ENCODE measurements at regions not wholly inside any gene's neighbourhood (a gene's known extent, or its start where the extent isn't known, plus 50 kb on each side); places are given as distances from the start of the nearest gene placed in this dataset.
"Not testable (repeated sequence)": the region's sequence is repeated elsewhere in the genome, so short reads cannot be mapped to it uniquely, and the experiment has no call there.

DNA sequence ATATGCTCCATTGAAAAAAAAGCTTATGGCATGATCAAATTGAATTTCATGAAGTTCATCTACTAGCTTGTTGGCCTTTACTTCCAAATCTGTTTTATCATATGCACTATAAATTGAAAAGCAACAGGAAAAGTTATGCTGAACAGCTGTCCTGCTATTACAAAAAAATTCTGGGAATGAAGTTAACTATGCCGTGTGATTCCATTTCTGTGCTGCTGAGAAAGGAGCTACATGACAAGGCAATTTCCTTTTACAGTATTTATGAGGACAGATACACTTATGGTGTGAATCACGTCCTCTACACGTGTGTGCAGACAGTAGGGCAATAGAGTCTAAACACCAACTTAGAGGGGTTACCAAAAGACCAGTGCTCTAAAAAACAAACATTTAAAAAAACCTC is 426.5 kb upstream of the AKR1E2 start:
- H3K27ac ChIP-seq, result no peak overlapping the region
- no peaks in the 10 kb centered on the region for H4K20me1 ChIP-seq
- H3K4me2 ChIP-seq, result no peak overlapping the region
- H3K36me3 ChIP-seq, result no peaks in the 10 kb centered on the region
- TF ChIP-seq Cebpa-rat (IDR thresholded peaks at IDR 0.05), result no peak
- H3K9me3 ChIP-seq, result no peaks in the 10 kb centered on the region
- H3K27me3 ChIP-seq, result no peaks in the 10 kb centered on the region
- no peak overlapping the region for H3K9ac ChIP-seq
- no peaks in the 10 kb centered on the region for H3K4me1 ChIP-seq
- no peak overlapping the region for H3K4me3 ChIP-seq

DNA sequence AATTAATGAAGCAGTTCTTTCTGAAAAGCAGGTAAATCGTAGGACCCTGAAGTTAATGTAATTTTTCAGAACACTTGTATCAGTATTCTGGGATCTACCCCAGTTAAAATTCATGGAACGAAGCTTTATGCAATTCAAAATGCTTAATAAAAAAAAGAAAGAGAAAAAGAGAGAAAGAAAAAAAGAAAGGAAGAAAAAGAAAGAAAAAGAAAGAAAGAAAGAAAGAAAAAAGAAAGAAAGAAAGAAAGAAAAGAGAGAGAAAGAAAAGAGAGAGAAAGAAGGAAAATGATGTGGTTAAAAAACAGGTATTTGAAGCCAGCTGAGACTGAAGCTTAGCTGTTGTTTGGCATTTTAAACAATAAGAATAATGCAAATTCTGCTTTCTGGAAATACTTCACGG is 427.4 kb upstream of the AKR1E2 start:
- no peaks in the 10 kb centered on the region for H3K27me3 ChIP-seq
- H3K36me3 ChIP-seq, result no peaks in the 10 kb centered on the region
- no peaks in the 10 kb centered on the region for H3K9me3 ChIP-seq
- no peak overlapping the region for H3K9ac ChIP-seq
- no peak for TF ChIP-seq Cebpa-rat (IDR thresholded peaks at IDR 0.05)
- H4K20me1 ChIP-seq, result no peaks in the 10 kb centered on the region
- H3K4me1 ChIP-seq, result no peaks in the 10 kb centered on the region
- no peak overlapping the region for H3K27ac ChIP-seq
- H3K4me3 ChIP-seq, result no peak overlapping the region
- no peak overlapping the region for H3K4me2 ChIP-seq

DNA sequence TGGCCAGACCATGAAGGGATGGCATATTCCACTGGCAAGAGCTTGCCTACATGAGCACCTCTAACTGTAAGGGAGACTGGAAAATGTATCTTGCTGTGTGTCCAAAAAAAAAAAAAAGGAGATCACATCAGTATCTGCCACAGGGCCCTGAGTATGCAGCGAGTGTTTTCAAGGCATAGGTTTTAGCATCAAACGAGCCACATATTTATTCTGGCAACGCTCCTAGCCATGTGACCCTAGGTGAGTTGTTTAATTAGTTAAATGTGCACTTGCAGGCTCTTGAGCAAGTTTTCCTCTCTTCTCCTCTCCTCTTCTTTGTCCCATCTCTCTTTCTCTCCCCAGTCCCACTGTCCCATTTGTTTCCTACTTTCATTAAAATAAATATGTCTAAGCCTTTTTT is 428.7 kb upstream of the AKR1E2 start:
- TF ChIP-seq Cebpa-rat (IDR thresholded peaks at IDR 0.05), result no peak
- Histone ChIP-seq H3K9ac (no peak overlapping the region), H3K4me3 (no peak overlapping the region), H3K9me3 (no peaks in the 10 kb centered on the region), H3K4me2 (no peak overlapping the region), H4K20me1 (no peaks in the 10 kb centered on the region), H3K36me3 (no peaks in the 10 kb centered on the region), H3K27me3 (no peaks in the 10 kb centered on the region), H3K27ac (no peak overlapping the region), H3K4me1 (no peaks in the 10 kb centered on the region)

DNA sequence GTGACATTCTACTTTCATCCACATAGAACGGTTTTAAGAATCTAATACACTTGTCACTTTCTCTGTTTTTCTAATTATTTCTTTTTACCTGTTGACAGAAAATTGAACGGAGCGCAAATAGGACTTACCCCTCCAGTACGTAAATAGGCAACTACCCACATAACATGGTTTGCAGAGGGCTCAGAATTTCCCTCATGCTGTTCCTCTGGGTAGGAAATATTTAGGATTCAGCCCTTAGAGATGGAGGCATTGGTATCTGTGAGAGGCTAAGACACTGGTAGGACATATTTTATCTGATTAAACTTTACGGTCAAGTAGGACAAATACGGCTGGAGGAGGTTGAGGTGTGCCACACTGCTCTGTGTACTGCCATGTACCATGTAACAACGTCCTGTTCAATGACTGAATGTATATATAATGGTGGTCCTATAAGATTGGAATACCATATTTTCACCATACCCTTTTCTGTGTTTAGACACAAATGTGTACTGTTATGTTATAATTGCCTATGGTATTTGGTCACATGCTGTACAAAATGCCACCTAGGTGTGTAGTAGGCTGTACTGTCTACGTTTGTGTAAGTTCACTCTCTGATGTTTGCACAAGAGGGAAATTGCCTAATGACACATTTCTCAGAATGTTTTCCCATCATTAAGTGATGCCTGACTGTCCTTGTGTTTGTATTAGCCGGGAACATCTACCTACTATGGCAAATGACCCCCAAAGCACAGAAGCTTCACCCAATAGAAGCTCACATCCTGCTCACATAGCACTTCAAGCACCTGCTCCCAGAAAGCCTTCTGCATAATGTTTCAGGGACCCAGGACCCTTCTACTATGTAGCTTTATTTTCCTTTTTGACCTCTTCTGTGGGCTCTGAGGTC is 429.4 kb upstream of the AKR1E2 start:
- no peaks in the 10 kb centered on the region for H3K27me3 ChIP-seq
- H3K27ac ChIP-seq, result no peak overlapping the region
- no peak overlapping the region for H3K4me3 ChIP-seq
- no peak overlapping the region for H3K9ac ChIP-seq
- H3K4me2 ChIP-seq, result no peak overlapping the region
- H3K4me1 ChIP-seq, result no peaks in the 10 kb centered on the region
- no peaks in the 10 kb centered on the region for H3K9me3 ChIP-seq
- TF ChIP-seq Cebpa-rat (IDR thresholded peaks at IDR 0.05), result no peak
- no peaks in the 10 kb centered on the region for H3K36me3 ChIP-seq
- H4K20me1 ChIP-seq, result no peaks in the 10 kb centered on the region

DNA sequence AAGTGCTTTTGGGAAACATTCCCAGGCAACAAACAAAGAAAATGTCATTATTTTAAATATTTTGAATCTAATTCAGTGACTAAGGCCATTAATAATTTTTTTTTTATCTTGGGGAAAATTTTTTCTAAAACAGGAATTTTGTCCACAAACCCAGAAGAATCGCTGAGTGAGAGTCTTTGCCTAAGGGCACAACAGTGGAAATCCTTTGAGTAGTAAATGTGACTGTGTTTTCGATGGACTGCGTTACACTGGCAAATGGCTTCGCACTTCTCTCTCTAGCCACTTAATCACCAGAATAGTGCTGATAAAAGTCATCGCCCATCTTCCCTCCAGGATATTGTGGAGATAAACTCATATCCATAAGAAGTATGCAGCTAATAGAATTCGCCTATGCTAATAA is 430.3 kb upstream of the AKR1E2 start:
- Histone ChIP-seq H3K36me3 (no peaks in the 10 kb centered on the region), H3K9ac (no peak overlapping the region), H3K4me2 (no peak overlapping the region), H3K4me3 (no peak overlapping the region), H3K9me3 (no peaks in the 10 kb centered on the region), H3K27ac (no peak overlapping the region), H4K20me1 (no peaks in the 10 kb centered on the region), H3K27me3 (no peaks in the 10 kb centered on the region), H3K4me1 (no peaks in the 10 kb centered on the region)
- no peak for TF ChIP-seq Cebpa-rat (IDR thresholded peaks at IDR 0.05)

DNA sequence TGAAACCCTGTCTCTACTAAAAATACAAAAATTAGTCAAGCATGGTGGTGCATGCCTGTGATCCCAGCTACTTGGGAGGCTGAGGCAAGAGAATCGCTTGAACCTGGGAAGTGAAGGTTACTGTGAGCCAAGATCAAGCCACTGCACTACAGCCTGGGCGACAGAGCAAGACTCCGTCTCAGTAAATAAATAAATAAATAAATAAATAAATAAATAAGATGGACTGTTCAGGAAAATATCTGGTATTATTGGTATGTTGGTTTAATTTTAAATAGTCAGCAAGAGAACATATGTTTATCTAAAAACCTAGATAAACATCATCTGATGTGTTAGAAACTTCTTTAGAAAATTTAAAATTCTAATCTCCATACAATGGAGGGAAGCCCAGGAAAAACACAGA is 431.6 kb upstream of the AKR1E2 start:
- H3K9ac ChIP-seq, H4K20me1 ChIP-seq, H3K4me3 ChIP-seq, H3K4me2 ChIP-seq, H3K4me1 ChIP-seq, H3K9me3 ChIP-seq, H3K27ac ChIP-seq, H3K36me3 ChIP-seq, H3K27me3 ChIP-seq: not testable (repeated sequence)

DNA sequence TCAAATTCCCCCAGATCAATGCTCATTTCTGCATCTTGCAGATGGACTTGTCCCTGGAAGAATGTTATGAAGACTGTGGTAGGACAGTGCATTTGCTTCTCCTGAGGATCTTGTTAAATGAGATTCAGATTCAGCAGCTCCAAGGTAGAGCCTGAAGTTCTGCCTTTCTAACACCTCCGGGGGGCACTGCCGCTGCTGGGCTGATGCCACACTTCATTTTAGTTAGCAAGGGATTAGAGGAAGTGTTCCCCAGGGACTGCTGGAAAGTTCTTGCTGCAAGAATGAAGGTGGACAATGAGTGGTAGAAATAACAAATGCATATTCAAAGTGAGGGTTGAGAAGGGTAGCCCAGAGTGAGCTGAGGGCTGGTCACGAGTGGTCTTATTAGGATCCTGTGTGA is 434.3 kb upstream of the AKR1E2 start:
- Histone ChIP-seq H3K27me3 (no peaks in the 10 kb centered on the region), H4K20me1 (no peaks in the 10 kb centered on the region), H3K9me3 (no peaks in the 10 kb centered on the region), H3K9ac (no peak overlapping the region), H3K27ac (no peak overlapping the region), H3K4me3 (no peak overlapping the region), H3K36me3 (no peaks in the 10 kb centered on the region), H3K4me2 (no peak overlapping the region), H3K4me1 (no peaks in the 10 kb centered on the region)
- TF ChIP-seq Cebpa-rat (IDR thresholded peaks at IDR 0.05), result no peak

DNA sequence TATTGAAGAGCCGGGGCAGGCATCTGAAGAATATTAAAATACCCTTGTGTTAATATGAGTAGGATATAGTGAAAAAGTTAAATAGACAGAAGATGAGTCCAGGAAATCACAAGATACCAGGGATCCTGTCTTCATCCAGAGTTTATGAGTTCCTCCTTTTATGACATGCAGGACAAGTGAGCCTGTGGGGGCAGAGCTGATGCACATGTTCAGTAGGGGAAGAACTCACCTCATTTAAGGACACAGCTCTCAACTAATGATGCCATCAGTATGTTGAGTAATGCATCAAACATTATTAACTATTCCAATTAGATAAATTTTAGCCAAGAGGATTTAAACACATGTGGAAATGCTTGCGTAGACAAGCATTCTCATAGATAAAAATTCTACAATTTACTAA is 435.8 kb upstream of the AKR1E2 start:
- no peak for TF ChIP-seq Cebpa-rat (IDR thresholded peaks at IDR 0.05)
- Histone ChIP-seq H3K27ac (no peak overlapping the region), H4K20me1 (no peaks in the 10 kb centered on the region), H3K9me3 (no peaks in the 10 kb centered on the region), H3K4me2 (no peak overlapping the region), H3K4me1 (no peaks in the 10 kb centered on the region), H3K4me3 (no peak overlapping the region), H3K27me3 (no peaks in the 10 kb centered on the region), H3K9ac (no peak overlapping the region), H3K36me3 (no peaks in the 10 kb centered on the region)

DNA sequence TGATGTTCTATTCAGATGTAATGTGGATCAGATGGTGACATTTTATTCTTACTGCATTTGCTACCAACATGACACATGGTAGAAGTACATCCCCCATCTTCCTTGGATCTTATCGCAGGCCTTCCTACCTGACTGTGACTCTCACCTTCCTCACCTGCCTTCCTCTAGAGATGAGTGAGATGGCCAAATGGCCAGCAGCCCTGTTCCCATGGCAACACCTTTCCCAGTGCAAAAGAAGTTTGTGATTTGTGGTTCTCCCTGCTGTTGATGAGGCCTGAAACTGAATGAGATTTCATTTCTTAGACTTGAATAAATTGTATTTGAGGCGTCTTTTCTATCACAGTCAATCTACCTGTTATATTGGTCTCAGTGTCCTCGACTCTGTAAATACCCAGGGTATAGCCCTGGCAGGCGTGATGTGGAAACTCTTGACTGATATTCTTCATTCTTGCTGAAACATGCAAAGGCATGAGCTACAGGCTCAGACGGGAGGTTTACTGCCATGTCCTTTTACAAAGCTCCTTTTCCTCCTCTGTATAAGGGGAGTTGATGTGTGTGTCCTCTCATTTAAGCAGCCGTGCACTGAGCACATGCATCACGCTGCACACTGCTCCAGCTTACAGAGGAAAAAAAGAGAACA is 440.7 kb upstream of the AKR1E2 start:
- Histone ChIP-seq H3K27me3 (no peaks in the 10 kb centered on the region), H3K4me2 (no peak overlapping the region), H3K9me3 (no peaks in the 10 kb centered on the region), H4K20me1 (no peaks in the 10 kb centered on the region), H3K4me3 (no peak overlapping the region), H3K9ac (no peak overlapping the region), H3K4me1 (no peaks in the 10 kb centered on the region), H3K27ac (no peak overlapping the region), H3K36me3 (no peaks in the 10 kb centered on the region)
- TF ChIP-seq Cebpa-rat (IDR thresholded peaks at IDR 0.05), result no peak

DNA sequence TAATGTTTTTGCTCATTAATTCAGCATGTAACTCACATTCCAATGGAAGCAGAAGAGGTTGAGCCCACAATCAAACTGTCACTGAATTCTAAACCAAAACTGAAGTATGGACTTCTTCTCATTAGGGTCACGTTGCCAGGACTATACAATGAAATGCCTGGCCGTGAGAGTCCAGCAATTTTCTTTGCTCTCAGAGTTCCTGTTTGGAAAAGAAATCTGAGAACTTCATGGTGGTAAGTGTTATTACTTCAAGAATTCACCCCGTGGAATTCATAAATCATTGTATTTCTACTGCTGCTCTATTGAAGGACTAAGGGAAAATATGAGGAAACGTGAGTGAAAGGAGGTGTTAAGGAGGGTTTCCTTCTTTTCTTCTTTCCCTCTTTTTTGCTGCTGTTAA is 441.8 kb upstream of the AKR1E2 start:
- no peaks in the 10 kb centered on the region for H3K4me1 ChIP-seq
- H3K36me3 ChIP-seq, result no peaks in the 10 kb centered on the region
- H3K9me3 ChIP-seq, result no peaks in the 10 kb centered on the region
- no peak overlapping the region for H3K27ac ChIP-seq
- H3K27me3 ChIP-seq, result no peaks in the 10 kb centered on the region
- no peak for TF ChIP-seq Cebpa-rat (IDR thresholded peaks at IDR 0.05)
- no peak overlapping the region for H3K4me2 ChIP-seq
- H4K20me1 ChIP-seq, result no peaks in the 10 kb centered on the region
- no peak overlapping the region for H3K4me3 ChIP-seq
- H3K9ac ChIP-seq, result no peak overlapping the region
